CD14-positive monocyte (primary cell): ENCODE measurements at regions not wholly inside any gene's neighbourhood (a gene's known extent, or its start where the extent isn't known, plus 50 kb on each side); places are given as distances from the start of the nearest gene placed in this dataset.

Source experiments
- DNase-seq, 3 donors: peaks; one replicate each; pipeline ENCODE4 v3.0.0-alpha.2; 2011 to 2022
- H2AFZ ChIP-seq: 2 replicates; pipeline ENCODE4 v1.6.0; 2012; ENCODE audit warnings: mild to moderate bottlenecking, low read depth, low read length, inconsistent platforms; ENCODE audit not compliant: insufficient read depth, poor library complexity, severe bottlenecking
- H3K27ac ChIP-seq, 2 donors: 1 replicate in 1 of 2; 2 replicates in 1 of 2; pipeline ENCODE4 v1.5.1; 2012 to 2013; ENCODE audit warnings: low read length in 2 of 2, control low read depth in 1 of 2, inconsistent platforms in 1 of 2, low read depth in 1 of 2, mild to moderate bottlenecking in 1 of 2
- H3K27me3 ChIP-seq, 2 donors: one replicate each; pipeline versions ENCODE4 v1.6.0 to v1.6.1; 2011 to 2013; ENCODE audit warnings: low read length in 2 of 2; ENCODE audit not compliant: control insufficient read depth in 2 of 2, insufficient read depth in 2 of 2
- H3K36me3 ChIP-seq, 2 donors: replicated peaks in 1 of 2; 1 replicate in 1 of 2; 2 replicates in 1 of 2; pipeline versions ENCODE4 v1.5.1 to v1.6.1; 2012 to 2013; ENCODE audit warnings: low read length in 2 of 2, control low read depth in 1 of 2, inconsistent platforms in 1 of 2, mild to moderate bottlenecking in 1 of 2; ENCODE audit not compliant: insufficient read depth in 2 of 2, control insufficient read depth in 1 of 2
- H3K4me1 ChIP-seq, 2 donors: 1 replicate in 1 of 2; 2 replicates in 1 of 2; pipeline versions ENCODE4 v1.5.1 to v1.6.1; 2012 to 2013; ENCODE audit warnings: low read length in 2 of 2, control low read depth in 1 of 2, inconsistent platforms in 1 of 2, mild to moderate bottlenecking in 1 of 2, moderate library complexity in 1 of 2; ENCODE audit not compliant: insufficient read depth in 2 of 2, control insufficient read depth in 1 of 2
- H3K4me2 ChIP-seq: replicated peaks from 2 replicates; pipeline ENCODE3; 2012; ENCODE audit warnings: low read length, moderate library complexity, mild to moderate bottlenecking; ENCODE audit not compliant: poor library complexity, severe bottlenecking; ENCODE audit errors: extremely low read depth
- H3K4me3 ChIP-seq, 3 experiments: fragments of 200-600 bp in 1 of 3; sonication (generic) in 1 of 3; replicated peaks in 1 of 3; 1 replicate in 2 of 3; 2 replicates in 1 of 3; pipeline ENCODE4 v1.5.1; 2011 to 2013; ENCODE audit warnings: low read length in 3 of 3, mild to moderate bottlenecking in 3 of 3, control low read depth in 2 of 3, low read depth in 2 of 3, inconsistent platforms in 1 of 3, moderate library complexity in 1 of 3
- H3K79me2 ChIP-seq: 2 replicates; pipeline ENCODE4 v1.6.0; 2012; ENCODE audit warnings: mild to moderate bottlenecking, control low read depth, inconsistent platforms, low read length, moderate library complexity; ENCODE audit not compliant: insufficient read depth
- H3K9ac ChIP-seq: 2 replicates; pipeline ENCODE4 v1.6.0; 2017; ENCODE audit warnings: low read length, mild to moderate bottlenecking; ENCODE audit not compliant: insufficient read depth, poor library complexity, severe bottlenecking
- H3K9me3 ChIP-seq, 2 donors: replicated peaks in 1 of 2; 1 replicate in 1 of 2; 2 replicates in 1 of 2; pipeline versions ENCODE4 v1.5.1 to v1.6.1; 2012 to 2013; ENCODE audit warnings: low read length in 2 of 2, control low read depth in 1 of 2; ENCODE audit not compliant: control insufficient read depth in 1 of 2, insufficient read depth in 1 of 2
- H4K20me1 ChIP-seq: 2 replicates; pipeline ENCODE4 v1.6.0; 2012; ENCODE audit warnings: mild to moderate bottlenecking, low read length, control low read depth, moderate library complexity; ENCODE audit not compliant: insufficient read depth
- H3K27ac Mint-ChIP-seq, 7 donors: one replicate each; pipeline ENCODE4 v1.8.0; 2020; ENCODE audit warnings: mild to moderate bottlenecking in 7 of 7, mixed read lengths in 7 of 7, moderate library complexity in 6 of 7, inconsistent platforms in 2 of 7
- H3K27me3 Mint-ChIP-seq, 3 donors: one replicate each; pipeline ENCODE4 v1.8.0; 2021 to 2022; ENCODE audit warnings: low read depth in 3 of 3, mild to moderate bottlenecking in 3 of 3, mixed read lengths in 3 of 3, moderate library complexity in 3 of 3, inconsistent platforms in 1 of 3
- H3K36me3 Mint-ChIP-seq, 2 donors: one replicate each; pipeline ENCODE4 v1.8.0; 2020; ENCODE audit warnings: mixed read lengths in 2 of 2, inconsistent platforms in 1 of 2, mild to moderate bottlenecking in 1 of 2
- H3K4me1 Mint-ChIP-seq: one replicate; pipeline ENCODE4 v1.8.0; 2020; ENCODE audit warnings: mild to moderate bottlenecking, mixed read lengths
- H3K4me3 Mint-ChIP-seq, 2 donors: one replicate each; pipeline ENCODE4 v1.8.0; 2020; ENCODE audit warnings: mild to moderate bottlenecking in 2 of 2, mixed read lengths in 2 of 2, moderate library complexity in 1 of 2
- H3K9me3 Mint-ChIP-seq, 7 donors: one replicate each; pipeline ENCODE4 v1.8.0; 2020 to 2022; ENCODE audit warnings: mixed read lengths in 7 of 7, mild to moderate bottlenecking in 6 of 7, moderate library complexity in 6 of 7, inconsistent platforms in 2 of 7
- WGBS: methylation state at CpG from one replicate; pipeline ENCODE4 v1.1.5; 2013; ENCODE audit warnings: missing lambda C conversion rate; ENCODE audit not compliant: insufficient coverage; 5-methylcytosine and 5-hydroxymethylcytosine counted together
- intact Hi-C, 2 donors: fragments of 100-400 bp; cut with micrococcal nuclease; formaldehyde crosslinking; loops; one replicate each; pipeline versions ENCODE4 v1.15.0 to v1.15.1; 2023
- TF ChIP-seq, protein P1 (sequence below): fragments of 200-600 bp; IDR thresholded peaks from one replicate; pipeline ENCODE4 v1.8.0; 2022; ENCODE audit warnings: antibody characterized with exemption, mild to moderate bottlenecking

DNA sequence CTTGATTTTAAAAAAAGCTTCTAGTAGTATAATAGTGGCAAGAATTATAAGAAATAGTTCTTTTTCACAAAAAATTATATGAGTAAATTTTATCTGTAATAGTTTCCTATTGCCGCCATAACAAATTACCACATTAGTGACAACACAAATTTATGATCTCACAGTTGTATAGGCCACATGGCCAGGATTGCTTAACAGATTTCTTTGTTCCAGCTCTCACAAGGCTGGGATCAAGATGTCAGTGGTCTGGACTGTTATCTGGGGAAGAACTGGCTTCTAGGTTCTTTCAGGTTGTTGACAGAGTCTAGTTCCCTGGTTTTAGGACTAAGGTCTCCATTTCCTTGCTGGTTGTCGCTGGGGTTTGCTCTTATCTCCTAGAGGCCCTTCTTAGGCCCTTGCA, 236.4 kb downstream of the USP25 start:
- H3K4me2 ChIP-seq, result no peak overlapping the region
- TF ChIP-seq, protein P1, sequence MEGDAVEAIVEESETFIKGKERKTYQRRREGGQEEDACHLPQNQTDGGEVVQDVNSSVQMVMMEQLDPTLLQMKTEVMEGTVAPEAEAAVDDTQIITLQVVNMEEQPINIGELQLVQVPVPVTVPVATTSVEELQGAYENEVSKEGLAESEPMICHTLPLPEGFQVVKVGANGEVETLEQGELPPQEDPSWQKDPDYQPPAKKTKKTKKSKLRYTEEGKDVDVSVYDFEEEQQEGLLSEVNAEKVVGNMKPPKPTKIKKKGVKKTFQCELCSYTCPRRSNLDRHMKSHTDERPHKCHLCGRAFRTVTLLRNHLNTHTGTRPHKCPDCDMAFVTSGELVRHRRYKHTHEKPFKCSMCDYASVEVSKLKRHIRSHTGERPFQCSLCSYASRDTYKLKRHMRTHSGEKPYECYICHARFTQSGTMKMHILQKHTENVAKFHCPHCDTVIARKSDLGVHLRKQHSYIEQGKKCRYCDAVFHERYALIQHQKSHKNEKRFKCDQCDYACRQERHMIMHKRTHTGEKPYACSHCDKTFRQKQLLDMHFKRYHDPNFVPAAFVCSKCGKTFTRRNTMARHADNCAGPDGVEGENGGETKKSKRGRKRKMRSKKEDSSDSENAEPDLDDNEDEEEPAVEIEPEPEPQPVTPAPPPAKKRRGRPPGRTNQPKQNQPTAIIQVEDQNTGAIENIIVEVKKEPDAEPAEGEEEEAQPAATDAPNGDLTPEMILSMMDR, result no peak
- intact Hi-C loops, result no loop called here
- no peaks in the 10 kb centered on the region for H3K27me3 ChIP-seq
- no peak overlapping the region for H3K27ac ChIP-seq
- no peak for DNase-seq
- H2AFZ ChIP-seq, result no peak overlapping the region
- H3K9ac ChIP-seq, result no peak overlapping the region
- Mint-ChIP-seq H3K9me3 (peaks cover 0 to 10% (median 4%) of the 10 kb centered on the region in 7 donors), H3K27ac (no peak overlapping the region), H3K27me3 (no peaks in the 10 kb centered on the region), H3K36me3 (no peaks in the 10 kb centered on the region), H3K4me1 (no peaks in the 10 kb centered on the region), H3K4me3 (no peak overlapping the region)
- H3K9me3 ChIP-seq, result no peaks in the 10 kb centered on the region
- H4K20me1 ChIP-seq, result no peaks in the 10 kb centered on the region
- H3K36me3 ChIP-seq, result no peaks in the 10 kb centered on the region
- H3K4me1 ChIP-seq, result no peaks in the 10 kb centered on the region
- no peaks in the 10 kb centered on the region for H3K79me2 ChIP-seq
- no CpG with 5 or more reads among the region's 2 CpGs for WGBS
- no peak overlapping the region for H3K4me3 ChIP-seq

DNA sequence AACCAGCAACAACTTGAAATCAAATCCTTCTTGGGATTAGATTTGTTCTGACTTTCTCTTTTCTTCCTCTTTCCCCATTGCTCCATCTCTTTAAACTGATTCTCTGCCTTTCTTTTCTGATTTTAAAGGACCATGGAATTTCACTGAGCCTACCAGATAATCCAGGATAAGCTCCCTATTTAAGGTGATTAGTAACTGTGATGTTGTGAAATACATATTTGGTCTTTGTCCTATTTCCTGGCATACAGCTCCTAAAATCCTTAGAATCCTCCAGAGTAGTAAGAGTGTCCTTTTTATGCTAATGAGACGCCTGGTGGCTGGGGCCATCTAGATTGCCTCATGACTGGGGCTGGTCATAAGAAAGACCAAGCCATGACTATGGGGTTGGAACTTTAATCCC, 236.9 kb downstream of the USP25 start:
- Histone ChIP-seq H3K9ac (no peak overlapping the region), H3K27me3 (no peaks in the 10 kb centered on the region), H2AFZ (no peak overlapping the region), H3K4me1 (no peaks in the 10 kb centered on the region), H4K20me1 (no peaks in the 10 kb centered on the region), H3K79me2 (no peaks in the 10 kb centered on the region), H3K36me3 (no peaks in the 10 kb centered on the region), H3K27ac (no peak overlapping the region), H3K4me2 (no peak overlapping the region), H3K9me3 (no peaks in the 10 kb centered on the region), H3K4me3 (no peak overlapping the region)
- H3K4me3 Mint-ChIP-seq, result no peak overlapping the region
- no peaks in the 10 kb centered on the region for H3K27me3 Mint-ChIP-seq
- H3K36me3 Mint-ChIP-seq, result no peaks in the 10 kb centered on the region
- no CpG with 5 or more reads among the region's 1 CpG for WGBS
- TF ChIP-seq, protein P1, result no peak
- H3K4me1 Mint-ChIP-seq, result no peaks in the 10 kb centered on the region
- no peak for DNase-seq
- intact Hi-C loops, result no loop called here
- peaks cover 0 to 10% (median 4%) of the 10 kb centered on the region in 7 donors for H3K9me3 Mint-ChIP-seq
- no peak overlapping the region for H3K27ac Mint-ChIP-seq
